Stimulated activated CD4-positive, alpha-beta T cell treated with anti-CD3 and anti-CD28 coated beads, Interleukin-15, amount 100 ng/mL, for 48 hours (primary cell): ENCODE measurements at regions not wholly inside any gene's neighbourhood (a gene's known extent, or its start where the extent isn't known, plus 50 kb on each side); places are given as distances from the start of the nearest gene placed in this dataset.
"Not testable (repeated sequence)": the region's sequence is repeated elsewhere in the genome, so short reads cannot be mapped to it uniquely, and the experiment has no call there.

Experiments used
- DNase-seq, 2 donors: peaks; one replicate each; pipeline ENCODE4 v3.0.0-alpha.2; 2020; ENCODE audit warnings: low read depth in 2 of 2

GRCh38 chr2:56971383-56971974, 787.7 kb downstream of the CCDC85A start:
- no peak for DNase-seq

- no peak for DNase-seq
These were observed 797.8 kb downstream of the CCDC85A start for GRCh38 chr2:56981554-56981953.

GRCh38 chr2:56985609-56986008, 801.8 kb downstream of the CCDC85A start:
- DNase-seq = no peak

- no peak for DNase-seq
These were observed 838.7 kb downstream of the CCDC85A start for GRCh38 chr2:57022496-57022895.

- DNase-seq = no peak
These were observed 861.3 kb downstream of the CCDC85A start for GRCh38 chr2:57044931-57045635.

- DNase-seq = no peak
These were observed 865.5 kb downstream of the CCDC85A start for GRCh38 chr2:57049273-57049672.

- no peak for DNase-seq
These were observed 866.2 kb downstream of the CCDC85A start for GRCh38 chr2:57050007-57050406.

GRCh38 chr2:57066301-57066700, 882.5 kb downstream of the CCDC85A start:
- not testable (repeated sequence) for DNase-seq

- no peak for DNase-seq
These were observed 891.4 kb downstream of the CCDC85A start for GRCh38 chr2:57075226-57075625.

- no peak for DNase-seq
These were observed 896.2 kb downstream of the CCDC85A start for GRCh38 chr2:57080035-57080434.

GRCh38 chr2:57084697-57085281, 901.0 kb downstream of the CCDC85A start:
- DNase-seq = no peak

GRCh38 chr2:57093020-57093419, 909.2 kb downstream of the CCDC85A start:
- DNase-seq = no peak

GRCh38 chr2:57097855-57098254, 914.1 kb downstream of the CCDC85A start:
- no peak for DNase-seq

GRCh38 chr2:57100436-57100835, 916.6 kb downstream of the CCDC85A start:
- DNase-seq = no peak

- DNase-seq = no peak
These were observed 921.9 kb downstream of the CCDC85A start for GRCh38 chr2:57105694-57106093.

- no peak for DNase-seq
These were observed 923.6 kb downstream of the CCDC85A start for GRCh38 chr2:57107353-57107752.

- DNase-seq = no peak
These were observed 927.7 kb downstream of the CCDC85A start for GRCh38 chr2:57111531-57111930.

GRCh38 chr2:57119141-57119540, 927.5 kb upstream of the VRK2 start:
- DNase-seq = no peak

GRCh38 chr2:57126410-57126809, 920.2 kb upstream of the VRK2 start:
- DNase-seq = no peak

GRCh38 chr2:57139179-57139578, 907.4 kb upstream of the VRK2 start:
- no peak for DNase-seq

- no peak for DNase-seq
These were observed 905.3 kb upstream of the VRK2 start for GRCh38 chr2:57141269-57141668.

GRCh38 chr2:57146951-57147350, 899.7 kb upstream of the VRK2 start:
- DNase-seq = no peak

GRCh38 chr2:57156231-57156924, 890.2 kb upstream of the VRK2 start:
- no peak for DNase-seq
